ENCODE measurements at regions not wholly inside any gene's neighbourhood (a gene's known extent, or its start where the extent isn't known, plus 50 kb on each side); places are given as distances from the start of the nearest gene placed in this dataset.

- no peak overlapping the region for H3K4me3 ChIP-seq (ENCODE audit: low read depth, low read length)
- no peak for DNase-seq (ENCODE audit: low read depth)
- TF ChIP-seq CTCF (conservative IDR thresholded peaks at IDR 0.05; ENCODE audit: low read depth, low read length), result no peak
These were observed 375.4 kb upstream of the RSPO3 start for GRCh38 chr6:126743076-126743475.

- H3K4me3 ChIP-seq (ENCODE audit: low read depth, low read length), result no peak overlapping the region
- no peak for TF ChIP-seq CTCF (conservative IDR thresholded peaks at IDR 0.05; ENCODE audit: low read depth, low read length)
- peak; percentile 38 for DNase-seq (ENCODE audit: low read depth)
These were observed 370.5 kb upstream of the RSPO3 start for GRCh38 chr6:126747728-126748540.

- H3K4me3 ChIP-seq (ENCODE audit: low read depth, low read length), result no peak overlapping the region
- DNase-seq (ENCODE audit: low read depth), result no peak
- no peak for TF ChIP-seq CTCF (conservative IDR thresholded peaks at IDR 0.05; ENCODE audit: low read depth, low read length)
These were observed 364.9 kb upstream of the RSPO3 start for GRCh38 chr6:126753606-126754005.

GRCh38 chr6:126761854-126762253, 356.6 kb upstream of the RSPO3 start:
- TF ChIP-seq CTCF (conservative IDR thresholded peaks at IDR 0.05; ENCODE audit: low read depth, low read length), result no peak
- H3K4me3 ChIP-seq (ENCODE audit: low read depth, low read length), result no peak overlapping the region
- no peak for DNase-seq (ENCODE audit: low read depth)

- TF ChIP-seq CTCF (conservative IDR thresholded peaks at IDR 0.05; ENCODE audit: low read depth, low read length), result no peak
- no peak overlapping the region for H3K4me3 ChIP-seq (ENCODE audit: low read depth, low read length)
- peak; percentile 17 for DNase-seq (ENCODE audit: low read depth)
These were observed 354.4 kb upstream of the RSPO3 start for GRCh38 chr6:126764104-126764503.

GRCh38 chr6:126764671-126765070, 353.8 kb upstream of the RSPO3 start:
- TF ChIP-seq CTCF (conservative IDR thresholded peaks at IDR 0.05; ENCODE audit: low read depth, low read length), result no peak
- DNase-seq (ENCODE audit: low read depth), result no peak
- H3K4me3 ChIP-seq (ENCODE audit: low read depth, low read length), result no peak overlapping the region

- TF ChIP-seq CTCF (conservative IDR thresholded peaks at IDR 0.05; ENCODE audit: low read depth, low read length), result no peak
- H3K4me3 ChIP-seq (ENCODE audit: low read depth, low read length), result no peak overlapping the region
- no peak for DNase-seq (ENCODE audit: low read depth)
These were observed 351.7 kb upstream of the RSPO3 start for GRCh38 chr6:126766820-126767219.

Data from choroid plexus epithelial cell (primary cell).